ENCODE measurements at regions not wholly inside any gene's neighbourhood (a gene's known extent, or its start where the extent isn't known, plus 50 kb on each side); places are given as distances from the start of the nearest gene placed in this dataset.
"Not testable (repeated sequence)": the region's sequence is repeated elsewhere in the genome, so short reads cannot be mapped to it uniquely, and the experiment has no call there.

- DNase-seq = no peak
These were observed 72.9 kb downstream of the ZNF622 start for GRCh38 chr5:16392718-16393117.

- DNase-seq = no peak
These were observed 73.5 kb downstream of the ZNF622 start for GRCh38 chr5:16391858-16392649.

- no peak for DNase-seq
These were observed 74.8 kb downstream of the ZNF622 start for GRCh38 chr5:16390825-16391224.

- DNase-seq = no peak
These were observed 80.0 kb downstream of the ZNF622 start for GRCh38 chr5:16385516-16386090.

GRCh38 chr5:16384804-16385203 is 80.8 kb downstream of the ZNF622 start:
- DNase-seq = no peak

GRCh38 chr5:16384222-16384621 is 81.4 kb downstream of the ZNF622 start:
- no peak for DNase-seq

GRCh38 chr5:16383544-16384052 is 82.0 kb downstream of the ZNF622 start:
- DNase-seq = no peak

- no peak for DNase-seq
These were observed 83.6 kb downstream of the ZNF622 start for GRCh38 chr5:16382047-16382446.

GRCh38 chr5:16378762-16379161 is 86.8 kb downstream of the ZNF622 start:
- no peak for DNase-seq

GRCh38 chr5:16372493-16372892 is 93.1 kb downstream of the ZNF622 start:
- no peak for DNase-seq

- DNase-seq = no peak
These were observed 99.1 kb downstream of the ZNF622 start for GRCh38 chr5:16366491-16366890.

- no peak for DNase-seq
These were observed 100.7 kb downstream of the ZNF622 start for GRCh38 chr5:16364910-16365309.

- DNase-seq = not testable (repeated sequence)
These were observed 112.2 kb downstream of the ZNF622 start for GRCh38 chr5:16353439-16353838.

- DNase-seq = no peak
These were observed 114.8 kb downstream of the ZNF622 start for GRCh38 chr5:16350816-16351215.

GRCh38 chr5:16346380-16346779 is 119.2 kb downstream of the ZNF622 start:
- no peak for DNase-seq

- no peak for DNase-seq
These were observed 120.1 kb downstream of the ZNF622 start for GRCh38 chr5:16345454-16345853.

- DNase-seq = no peak
These were observed 139.5 kb downstream of the ZNF622 start for GRCh38 chr5:16326137-16326536.

GRCh38 chr5:16321284-16321683 is 141.7 kb upstream of the MARCHF11 start:
- no peak for DNase-seq

GRCh38 chr5:16315501-16315900 is 135.9 kb upstream of the MARCHF11 start:
- no peak for DNase-seq

GRCh38 chr5:16313761-16314160 is 134.2 kb upstream of the MARCHF11 start:
- DNase-seq = no peak

GRCh38 chr5:16312785-16313184 is 133.2 kb upstream of the MARCHF11 start:
- DNase-seq = no peak

- DNase-seq = no peak
These were observed 132.1 kb upstream of the MARCHF11 start for GRCh38 chr5:16311666-16312065.

- DNase-seq = no peak
These were observed 127.2 kb upstream of the MARCHF11 start for GRCh38 chr5:16306812-16307211.

- DNase-seq = peak; percentile 0
These were observed 125.3 kb upstream of the MARCHF11 start for GRCh38 chr5:16304846-16305245.

All from fibroblast of skin of scalp (primary cell).